IMR-90 (cell line): ENCODE measurements at regions not wholly inside any gene's neighbourhood (a gene's known extent, or its start where the extent isn't known, plus 50 kb on each side); places are given as distances from the start of the nearest gene placed in this dataset.

ENCODE experiments used
- ATAC-seq: fragments of 200-7000 bp; cut with Tn5 transposase; 2 replicates; pipeline ENCODE4 v1.9.1; 2020; ENCODE audit warnings: low read depth, mild to moderate bottlenecking, moderate library complexity
- BruUV-seq: library from RNA; stranded (reverse); fragments of 400-500 nt; replicated peaks from 2 replicates; lab custom pipeline; 2021; lab: Mats Ljungman, UMichigan
- CTCF ChIA-PET: fragments of 300-600 bp; formaldehyde crosslinking; extraction: SDS; loops from one replicate; lab custom pipeline; 2021; ENCODE audit warnings: antibody characterized with exemption; lab: Yijun Ruan, JAX
- POLR2A ChIA-PET: fragments of 300-600 bp; sonication (Branson Sonifier 250); formaldehyde crosslinking; loops from one replicate; lab custom pipeline; 2022; ENCODE audit warnings: antibody characterized with exemption; ENCODE audit not compliant: unreplicated experiment; lab: Charles Lee
- DNase-seq: peaks from one replicate; pipeline ENCODE4 v3.0.0; 2013
- H2AFZ ChIP-seq: replicated peaks from 2 replicates; pipeline ENCODE3; 2013; ENCODE audit warnings: low read length, mild to moderate bottlenecking; ENCODE audit not compliant: poor library complexity
- H2AK5ac ChIP-seq: 2 replicates; pipeline ENCODE4 v1.6.1; 2013; ENCODE audit warnings: low read depth, low read length, inconsistent platforms
- H2AK9ac ChIP-seq: replicated peaks from 2 replicates; pipeline ENCODE3; 2013; ENCODE audit warnings: mild to moderate bottlenecking, low read depth, low read length, moderate library complexity; ENCODE audit not compliant: poor library complexity
- H2BK120ac ChIP-seq: 2 replicates; pipeline ENCODE4 v1.6.1; 2013; ENCODE audit warnings: low read depth, low read length, inconsistent platforms
- H2BK15ac ChIP-seq: 3 replicates; pipeline ENCODE4 v1.6.1; 2013; ENCODE audit warnings: low read depth, low read length, inconsistent platforms
- H2BK20ac ChIP-seq: 2 replicates; pipeline ENCODE4 v1.6.1; 2013; ENCODE audit warnings: low read depth, mild to moderate bottlenecking, inconsistent platforms, low read length, moderate library complexity
- H2BK5ac ChIP-seq: 2 replicates; pipeline ENCODE4 v1.6.1; 2013; ENCODE audit warnings: mild to moderate bottlenecking, low read depth, low read length, inconsistent platforms; ENCODE audit not compliant: poor library complexity, severe bottlenecking
- H3K14ac ChIP-seq: replicated peaks from 2 replicates; pipeline ENCODE4 v1.6.1; 2013; ENCODE audit warnings: low read depth, low read length, inconsistent platforms
- H3K18ac ChIP-seq: 2 replicates; pipeline ENCODE4 v1.6.1; 2013; ENCODE audit warnings: low read depth, low read length, control low read depth
- H3K23ac ChIP-seq: 2 replicates; pipeline ENCODE4 v1.6.1; 2013; ENCODE audit warnings: low read depth, low read length, inconsistent platforms
- H3K27ac ChIP-seq: 2 replicates; pipeline ENCODE4 v1.5.1; 2013; ENCODE audit warnings: mild to moderate bottlenecking, control low read depth, low read length; ENCODE audit not compliant: insufficient read depth
- H3K27me3 ChIP-seq: 2 replicates; pipeline ENCODE4 v1.6.1; 2013; ENCODE audit warnings: low read length; ENCODE audit not compliant: control insufficient read depth, insufficient read depth
- H3K36me3 ChIP-seq: 2 replicates; pipeline ENCODE4 v1.6.1; 2013; ENCODE audit warnings: low read length, mixed read lengths; ENCODE audit not compliant: control insufficient read depth, insufficient read depth
- H3K4ac ChIP-seq: 2 replicates; pipeline ENCODE4 v1.6.1; 2013; ENCODE audit warnings: low read depth, low read length, inconsistent platforms
- H3K4me1 ChIP-seq: 2 replicates; pipeline ENCODE4 v1.6.1; 2013; ENCODE audit warnings: low read length, mixed read lengths; ENCODE audit not compliant: control insufficient read depth, insufficient read depth
- H3K4me2 ChIP-seq: 2 replicates; pipeline ENCODE4 v1.6.1; 2013; ENCODE audit warnings: low read depth, mild to moderate bottlenecking, control low read depth, low read length, moderate library complexity
- H3K4me3 ChIP-seq: 2 replicates; pipeline ENCODE4 v1.5.1; 2013; ENCODE audit warnings: low read depth, mild to moderate bottlenecking, control low read depth, low read length, moderate library complexity; ENCODE audit not compliant: insufficient read depth
- H3K56ac ChIP-seq: 2 replicates; pipeline ENCODE4 v1.6.1; 2013; ENCODE audit warnings: low read length, inconsistent platforms; ENCODE audit not compliant: insufficient read depth; ENCODE audit errors: extremely low read depth
- H3K79me1 ChIP-seq, 2 experiments: 2 replicates each; pipeline ENCODE4 v1.6.1; 2013; ENCODE audit warnings: low read length in 2 of 2, inconsistent platforms in 1 of 2, low read depth in 1 of 2
- H3K9ac ChIP-seq: 2 replicates; pipeline ENCODE4 v1.6.1; 2013; ENCODE audit warnings: low read depth, low read length, control low read depth
- H3K9me1 ChIP-seq: 2 replicates; pipeline ENCODE4 v1.6.1; 2013; ENCODE audit warnings: low read length, inconsistent platforms; ENCODE audit not compliant: insufficient read depth
- H3K9me3 ChIP-seq: 2 replicates; pipeline ENCODE4 v1.6.1; 2013; ENCODE audit warnings: low read length; ENCODE audit not compliant: control insufficient read depth, insufficient read depth
- H4K20me1 ChIP-seq: 2 replicates; pipeline ENCODE4 v1.6.1; 2013; ENCODE audit warnings: low read length, inconsistent platforms; ENCODE audit not compliant: insufficient read depth
- H4K5ac ChIP-seq: 2 replicates; pipeline ENCODE4 v1.6.1; 2013; ENCODE audit warnings: mild to moderate bottlenecking, low read depth, low read length, control low read depth
- H4K8ac ChIP-seq, 2 experiments: 2 replicates each; pipeline ENCODE4 v1.6.1; 2013; ENCODE audit warnings: low read depth in 2 of 2, low read length in 2 of 2, control low read depth in 1 of 2, inconsistent platforms in 1 of 2
- H4K91ac ChIP-seq: 2 replicates; pipeline ENCODE4 v1.6.1; 2013; ENCODE audit warnings: low read depth, low read length, inconsistent platforms; ENCODE audit not compliant: insufficient read depth
- BHLHE40 ChIP-seq: fragments of 150-350 bp; IDR thresholded peaks from 2 replicates; pipeline ENCODE4 v1.6.1; 2016; ENCODE audit warnings: mild to moderate bottlenecking, low read depth, low read length
- CEBPB ChIP-seq: IDR thresholded peaks from 2 replicates; pipeline ENCODE4 v1.6.1; 2012; ENCODE audit warnings: low read depth, low read length, improper control_type of control experiment
- CHD1 ChIP-seq: IDR thresholded peaks from 2 replicates; pipeline ENCODE4 v1.6.1; 2012; ENCODE audit warnings: low read depth, low read length, improper control_type of control experiment
- FOS ChIP-seq: fragments of 150-350 bp; IDR thresholded peaks from 2 replicates; pipeline ENCODE4 v1.6.1; 2016; ENCODE audit warnings: low read depth, low read length
- MAFK ChIP-seq: IDR thresholded peaks from 2 replicates; pipeline ENCODE4 v1.6.1; 2012; ENCODE audit warnings: low read depth, low read length, improper control_type of control experiment
- MAZ ChIP-seq: IDR thresholded peaks from 2 replicates; pipeline ENCODE4 v1.6.1; 2012; ENCODE audit warnings: low read depth, mild to moderate bottlenecking, low read length, improper control_type of control experiment, moderate library complexity, borderline replicate concordance
- MXI1 ChIP-seq: IDR thresholded peaks from 2 replicates; pipeline ENCODE4 v1.6.1; 2012; ENCODE audit warnings: low read depth, mild to moderate bottlenecking, low read length, moderate library complexity, borderline replicate concordance
- NFE2L2 ChIP-seq: fragments of 150-350 bp; IDR thresholded peaks from 2 replicates; pipeline ENCODE4 v1.6.1; 2016; ENCODE audit warnings: low read depth, mild to moderate bottlenecking, low read length
- POLR2A ChIP-seq: IDR thresholded peaks from 2 replicates; pipeline ENCODE4 v1.6.1; 2012; ENCODE audit warnings: mild to moderate bottlenecking, low read depth, low read length
- RAD21 ChIP-seq: IDR thresholded peaks from 2 replicates; pipeline ENCODE4 v1.6.1; 2012; ENCODE audit warnings: low read length, improper control_type of control experiment
- RCOR1 ChIP-seq: IDR thresholded peaks from 2 replicates; pipeline ENCODE4 v1.6.1; 2012; ENCODE audit warnings: mild to moderate bottlenecking, low read length, improper control_type of control experiment; ENCODE audit not compliant: insufficient replicate concordance
- RFX5 ChIP-seq: IDR thresholded peaks from 2 replicates; pipeline ENCODE4 v1.8.0; 2012; ENCODE audit warnings: low read depth, mild to moderate bottlenecking, low read length, moderate library complexity
- SMC3 ChIP-seq: fragments of 150-350 bp; IDR thresholded peaks from 2 replicates; pipeline ENCODE4 v1.6.1; 2016; ENCODE audit warnings: low read depth, mild to moderate bottlenecking, antibody characterized with exemption, low read length, moderate library complexity
- WGBS, 2 experiments: methylation state at CpG; one replicate each; pipeline versions ENCODE4 v1.1.5 to v1.1.7; 2013; ENCODE audit warnings: missing lambda C conversion rate in 2 of 2; ENCODE audit not compliant: insufficient read length in 1 of 2; ENCODE audit errors: extremely low coverage in 2 of 2; 5-methylcytosine and 5-hydroxymethylcytosine counted together
- dilution Hi-C: fragments of 300-500 bp; cut with HindIII; formaldehyde crosslinking; loops from one replicate; pipeline ENCODE4 v1.14.3; 2018; ENCODE audit warnings: low sequenced_read_pairs; ENCODE audit not compliant: unreplicated experiment
- in situ Hi-C: fragments of 300-500 bp; cut with MboI; formaldehyde crosslinking; loops from 3 replicates; pipeline ENCODE4 v1.14.3; 2019; ENCODE audit warnings: low sequenced_read_pairs, inconsistent platforms, mixed read lengths
- intact Hi-C: fragments of 100-400 bp; cut with micrococcal nuclease; formaldehyde crosslinking; loops from 2 replicates; pipeline ENCODE4 v1.10.0; 2022
- TF ChIP-seq, protein P1 (sequence below): conservative IDR thresholded peaks from 2 replicates; pipeline ENCODE4 v1.5.1; 2012; ENCODE audit warnings: mild to moderate bottlenecking, low read depth, low read length, improper control_type of control experiment
- TF ChIP-seq, protein P2 (sequence below): fragments of 150-350 bp; IDR thresholded peaks from 2 replicates; pipeline ENCODE4 v1.6.1; 2016; ENCODE audit warnings: low read depth, mild to moderate bottlenecking, low read length, moderate library complexity, borderline replicate concordance
- TF ChIP-seq, protein P3 (sequence below): fragments of 150-350 bp; IDR thresholded peaks from 2 replicates; pipeline ENCODE4 v1.6.1; 2017; ENCODE audit warnings: mild to moderate bottlenecking, antibody characterized with exemption, low read length, low read depth

- H2AK9ac ChIP-seq = no peak overlapping the region
- no peaks in the 10 kb centered on the region for H3K79me1 ChIP-seq
- H3K4ac ChIP-seq = no peak overlapping the region
- no peak overlapping the region for H3K14ac ChIP-seq
- DNase-seq (no peak), ATAC-seq (no peak)
- no peaks in the 10 kb centered on the region for H3K9me1 ChIP-seq
- no peaks in the 10 kb centered on the region for H3K27me3 ChIP-seq
- H2BK15ac ChIP-seq = no peak overlapping the region
- no peak overlapping the region for H3K4me2 ChIP-seq
- no peak overlapping the region for H3K56ac ChIP-seq
- H4K91ac ChIP-seq = no peak overlapping the region
- BruUV-seq = no TSS peak
- no peak overlapping the region for H3K18ac ChIP-seq
- in situ Hi-C loops (no loop called here), intact Hi-C loops (no loop called here), dilution Hi-C loops (no loop called here)
- no peak overlapping the region for H2AK5ac ChIP-seq
- no peak overlapping the region for H3K9ac ChIP-seq
- ChIA-PET POLR2A (no interaction called here), CTCF (no interaction called here)
- H2BK120ac ChIP-seq = no peak overlapping the region
- H4K8ac ChIP-seq = no peak overlapping the region
- H3K23ac ChIP-seq = no peak overlapping the region
- no peak overlapping the region for H2AFZ ChIP-seq
- H3K4me3 ChIP-seq = no peak overlapping the region
- H2BK20ac ChIP-seq = no peak overlapping the region
- TF ChIP-seq FOS = no peak
- TF ChIP-seq, protein P1, sequence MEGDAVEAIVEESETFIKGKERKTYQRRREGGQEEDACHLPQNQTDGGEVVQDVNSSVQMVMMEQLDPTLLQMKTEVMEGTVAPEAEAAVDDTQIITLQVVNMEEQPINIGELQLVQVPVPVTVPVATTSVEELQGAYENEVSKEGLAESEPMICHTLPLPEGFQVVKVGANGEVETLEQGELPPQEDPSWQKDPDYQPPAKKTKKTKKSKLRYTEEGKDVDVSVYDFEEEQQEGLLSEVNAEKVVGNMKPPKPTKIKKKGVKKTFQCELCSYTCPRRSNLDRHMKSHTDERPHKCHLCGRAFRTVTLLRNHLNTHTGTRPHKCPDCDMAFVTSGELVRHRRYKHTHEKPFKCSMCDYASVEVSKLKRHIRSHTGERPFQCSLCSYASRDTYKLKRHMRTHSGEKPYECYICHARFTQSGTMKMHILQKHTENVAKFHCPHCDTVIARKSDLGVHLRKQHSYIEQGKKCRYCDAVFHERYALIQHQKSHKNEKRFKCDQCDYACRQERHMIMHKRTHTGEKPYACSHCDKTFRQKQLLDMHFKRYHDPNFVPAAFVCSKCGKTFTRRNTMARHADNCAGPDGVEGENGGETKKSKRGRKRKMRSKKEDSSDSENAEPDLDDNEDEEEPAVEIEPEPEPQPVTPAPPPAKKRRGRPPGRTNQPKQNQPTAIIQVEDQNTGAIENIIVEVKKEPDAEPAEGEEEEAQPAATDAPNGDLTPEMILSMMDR = no peak
- TF ChIP-seq CEBPB = no peak
- no peak for TF ChIP-seq NFE2L2
- no peak for TF ChIP-seq MXI1
- no peak for TF ChIP-seq RAD21
- TF ChIP-seq, protein P2, sequence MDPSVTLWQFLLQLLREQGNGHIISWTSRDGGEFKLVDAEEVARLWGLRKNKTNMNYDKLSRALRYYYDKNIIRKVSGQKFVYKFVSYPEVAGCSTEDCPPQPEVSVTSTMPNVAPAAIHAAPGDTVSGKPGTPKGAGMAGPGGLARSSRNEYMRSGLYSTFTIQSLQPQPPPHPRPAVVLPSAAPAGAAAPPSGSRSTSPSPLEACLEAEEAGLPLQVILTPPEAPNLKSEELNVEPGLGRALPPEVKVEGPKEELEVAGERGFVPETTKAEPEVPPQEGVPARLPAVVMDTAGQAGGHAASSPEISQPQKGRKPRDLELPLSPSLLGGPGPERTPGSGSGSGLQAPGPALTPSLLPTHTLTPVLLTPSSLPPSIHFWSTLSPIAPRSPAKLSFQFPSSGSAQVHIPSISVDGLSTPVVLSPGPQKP = no peak
- TF ChIP-seq RFX5 = no peak
- TF ChIP-seq SMC3 = no peak
- TF ChIP-seq BHLHE40 = no peak
- TF ChIP-seq, protein P3, sequence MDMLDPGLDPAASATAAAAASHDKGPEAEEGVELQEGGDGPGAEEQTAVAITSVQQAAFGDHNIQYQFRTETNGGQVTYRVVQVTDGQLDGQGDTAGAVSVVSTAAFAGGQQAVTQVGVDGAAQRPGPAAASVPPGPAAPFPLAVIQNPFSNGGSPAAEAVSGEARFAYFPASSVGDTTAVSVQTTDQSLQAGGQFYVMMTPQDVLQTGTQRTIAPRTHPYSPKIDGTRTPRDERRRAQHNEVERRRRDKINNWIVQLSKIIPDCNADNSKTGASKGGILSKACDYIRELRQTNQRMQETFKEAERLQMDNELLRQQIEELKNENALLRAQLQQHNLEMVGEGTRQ = no peak
- no peak for TF ChIP-seq RCOR1
- TF ChIP-seq CHD1 = no peak
- TF ChIP-seq POLR2A = no peak
- TF ChIP-seq MAFK = no peak
- TF ChIP-seq MAZ = no peak
- no peaks in the 10 kb centered on the region for H3K9me3 ChIP-seq
- H3K27ac ChIP-seq = no peak overlapping the region
- H4K5ac ChIP-seq = no peak overlapping the region
- no peaks in the 10 kb centered on the region for H3K36me3 ChIP-seq
- no peaks in the 10 kb centered on the region for H4K20me1 ChIP-seq
- WGBS, 2 experiments = no CpG with 5 or more reads among the region's 3 CpGs
- no peak overlapping the region for H2BK5ac ChIP-seq
- no peaks in the 10 kb centered on the region for H3K4me1 ChIP-seq
Measured at GRCh38 chr4:33091961-33092360, 2371.8 kb downstream of the PCDH7 start.
